WTC11 (cell line): ENCODE measurements at regions not wholly inside any gene's neighbourhood (a gene's known extent, or its start where the extent isn't known, plus 50 kb on each side); places are given as distances from the start of the nearest gene placed in this dataset.

Experiments used
- CTCF ChIP-seq: fragments of 200-600 bp; IDR thresholded peaks from 2 replicates; pipeline ENCODE4 v1.8.0; 2022; ENCODE audit warnings: antibody characterized with exemption
- IRF2 ChIP-seq: sonication (generic); formaldehyde crosslinking; IDR thresholded peaks from 2 replicates; pipeline ENCODE4 v1.8.0; 2022; ENCODE audit warnings: low read depth, missing genetic modification reagents, borderline replicate concordance
- MYBL2 ChIP-seq: sonication (generic); formaldehyde crosslinking; IDR thresholded peaks from 2 replicates; pipeline ENCODE4 v1.8.1; 2023; ENCODE audit warnings: mild to moderate bottlenecking, moderate library complexity, missing genetic modification reagents

- no peak for TF ChIP-seq CTCF
- TF ChIP-seq MYBL2 (CRISPR knock-in tag), result no peak
- TF ChIP-seq IRF2 (CRISPR knock-in tag), result no peak
Measured at GRCh38 chr4:58849026-58849425, 1738.8 kb upstream of the IGFBP7 start.
